ENCODE measurements at regions not wholly inside any gene's neighbourhood (a gene's known extent, or its start where the extent isn't known, plus 50 kb on each side); places are given as distances from the start of the nearest gene placed in this dataset.

GRCh38 chr3:145951441-145951840, 209.5 kb downstream of the PLOD2 start:
- H4K20me1 ChIP-seq (ENCODE audit: control insufficient read depth, insufficient read depth, insufficient read length) = no peaks in the 10 kb centered on the region
- Mint-ChIP-seq H3K36me3 (ENCODE audit: insufficient read depth in 1 of 3, low read depth in 3 of 3) (no peaks in the 10 kb centered on the region; a peak in 1 of 7 replicates), H3K4me1 (no peaks in the 10 kb centered on the region), H3K4me3 (no peak overlapping the region), H3K9me3 (no peaks in the 10 kb centered on the region; a peak in 1 of 5 replicates), H3K27me3 (ENCODE audit: low read depth) (no peaks in the 10 kb centered on the region), H3K27ac (no peak overlapping the region)
- no peak overlapping the region for H3K56ac ChIP-seq (ENCODE audit: insufficient read length, low read depth, low read length)
- no peaks in the 10 kb centered on the region for H3K23me2 ChIP-seq (ENCODE audit: insufficient read length, low read depth, low read length, poor library complexity, severe bottlenecking)
- H3K27ac ChIP-seq (ENCODE audit: insufficient read length, low read depth, low read length) = no peak overlapping the region
- no peak overlapping the region for H4K8ac ChIP-seq (replicated peaks; ENCODE audit: insufficient read length, low read depth, low read length)
- no peak overlapping the region for H2AK5ac ChIP-seq (ENCODE audit: insufficient read length, low read length)
- H2AFZ ChIP-seq (ENCODE audit: low read length) = no peak overlapping the region
- no peak overlapping the region for H3K18ac ChIP-seq (ENCODE audit: insufficient read length, low read depth, low read length)
- H3K79me2 ChIP-seq (ENCODE audit: insufficient read depth, low read length) = no peaks in the 10 kb centered on the region
- H3K79me1 ChIP-seq (ENCODE audit: insufficient read depth, low read depth, low read length, poor library complexity, severe bottlenecking) = no peaks in the 10 kb centered on the region
- no peak overlapping the region for H2BK12ac ChIP-seq (ENCODE audit: insufficient read length, low read depth, low read length)
- no peak overlapping the region for H3K4me2 ChIP-seq (ENCODE audit: insufficient read depth, insufficient read length, low read length)
- H4K5ac ChIP-seq (ENCODE audit: insufficient read length, low read depth, low read length) = no peak overlapping the region
- H2BK120ac ChIP-seq (ENCODE audit: low read depth, low read length, poor library complexity, severe bottlenecking) = no peak overlapping the region
- no peaks in the 10 kb centered on the region for H3K9me3 ChIP-seq (ENCODE audit: control insufficient read depth, low read depth, low read length)
- no peak overlapping the region for H2BK5ac ChIP-seq (ENCODE audit: insufficient read length, low read length)
- no CpG with 5 or more reads among the region's 2 CpGs for WGBS (ENCODE audit: extremely low coverage, insufficient read length, low lambda C conversion rate)
- no peak overlapping the region for H3T11ph ChIP-seq (ENCODE audit: low read length)
- H2BK15ac ChIP-seq (ENCODE audit: low read depth, low read length) = no peak overlapping the region
- TF ChIP-seq, protein P1, sequence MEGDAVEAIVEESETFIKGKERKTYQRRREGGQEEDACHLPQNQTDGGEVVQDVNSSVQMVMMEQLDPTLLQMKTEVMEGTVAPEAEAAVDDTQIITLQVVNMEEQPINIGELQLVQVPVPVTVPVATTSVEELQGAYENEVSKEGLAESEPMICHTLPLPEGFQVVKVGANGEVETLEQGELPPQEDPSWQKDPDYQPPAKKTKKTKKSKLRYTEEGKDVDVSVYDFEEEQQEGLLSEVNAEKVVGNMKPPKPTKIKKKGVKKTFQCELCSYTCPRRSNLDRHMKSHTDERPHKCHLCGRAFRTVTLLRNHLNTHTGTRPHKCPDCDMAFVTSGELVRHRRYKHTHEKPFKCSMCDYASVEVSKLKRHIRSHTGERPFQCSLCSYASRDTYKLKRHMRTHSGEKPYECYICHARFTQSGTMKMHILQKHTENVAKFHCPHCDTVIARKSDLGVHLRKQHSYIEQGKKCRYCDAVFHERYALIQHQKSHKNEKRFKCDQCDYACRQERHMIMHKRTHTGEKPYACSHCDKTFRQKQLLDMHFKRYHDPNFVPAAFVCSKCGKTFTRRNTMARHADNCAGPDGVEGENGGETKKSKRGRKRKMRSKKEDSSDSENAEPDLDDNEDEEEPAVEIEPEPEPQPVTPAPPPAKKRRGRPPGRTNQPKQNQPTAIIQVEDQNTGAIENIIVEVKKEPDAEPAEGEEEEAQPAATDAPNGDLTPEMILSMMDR (conservative IDR thresholded peaks at IDR 0.05) = no peak
- no peaks in the 10 kb centered on the region for H3K27me3 ChIP-seq (ENCODE audit: insufficient read depth, low read length)
- H2BK20ac ChIP-seq (ENCODE audit: low read depth, low read length, poor library complexity, severe bottlenecking) = no peak overlapping the region
- no peaks in the 10 kb centered on the region for H3K4me1 ChIP-seq (ENCODE audit: insufficient read depth, low read length)
- no peak overlapping the region for H3K14ac ChIP-seq (ENCODE audit: insufficient read depth, low read length)
- no peak overlapping the region for H3K9ac ChIP-seq (ENCODE audit: extremely low read depth, insufficient read length, low read length)
- no peak overlapping the region for H3K4ac ChIP-seq (ENCODE audit: low read depth, low read length)
- no peak for DNase-seq
- H4K91ac ChIP-seq (ENCODE audit: insufficient read length, low read depth, low read length) = no peak overlapping the region
- H3K23ac ChIP-seq (ENCODE audit: insufficient read length, low read depth, low read length) = no peak overlapping the region

Data from H9 (cell line).